HCT116 (cell line): ENCODE measurements at regions not wholly inside any gene's neighbourhood (a gene's known extent, or its start where the extent isn't known, plus 50 kb on each side); places are given as distances from the start of the nearest gene placed in this dataset.
"Not testable (repeated sequence)": the region's sequence is repeated elsewhere in the genome, so short reads cannot be mapped to it uniquely, and the experiment has no call there.

ENCODE experiments used
- ATAC-seq: fragments of 200-7000 bp; cut with Tn5 transposase; 2 replicates; pipeline ENCODE4 v1.9.1; 2020; ENCODE audit warnings: mild to moderate bottlenecking, moderate library complexity
- BruUV-seq: library from RNA; stranded (reverse); fragments of 400-500 nt; replicated peaks from 2 replicates; lab custom pipeline; 2021; lab: Mats Ljungman, UMichigan
- CTCF ChIA-PET: fragments of 300-600 bp; sonication (Branson Sonifier 250); formaldehyde crosslinking; loops from one replicate; lab custom pipeline; 2021; ENCODE audit warnings: antibody characterized with exemption; lab: Charles Lee
- POLR2A ChIA-PET: fragments of 300-600, 350-600 bp; sonication (Branson Sonifier 250); formaldehyde crosslinking; loops from one replicate; lab custom pipeline; 2021; ENCODE audit warnings: antibody characterized with exemption; lab: Charles Lee
- RAD21 ChIA-PET, 2 experiments: fragments of 300-600 bp; sonication (Branson Sonifier 250); formaldehyde crosslinking; loops; one replicate each; lab custom pipeline; 2023; ENCODE audit warnings: low total read pairs in 2 of 2; ENCODE audit not compliant: uncharacterized antibody in 2 of 2, unreplicated experiment in 2 of 2, low non-redundant PET in 1 of 2; lab: Charles Lee
- DNase-seq: peaks from one replicate; pipeline ENCODE4 v3.0.0-alpha.2; 2010; ENCODE audit warnings: low read depth, low spot score
- H2AFZ ChIP-seq: fragments of 200-600 bp; shearing (Covaris generic), sonication (generic); 2 replicates; pipeline ENCODE4 v1.6.1; 2017; ENCODE audit warnings: low read depth, mixed run types, mixed read lengths, antibody characterized with exemption, low read length; ENCODE audit not compliant: poor library complexity, severe bottlenecking
- H3K27ac ChIP-seq: 2 replicates; pipeline ENCODE4 v1.5.1; 2012; ENCODE audit warnings: low read depth, low read length
- H3K27me3 ChIP-seq: fragments of 200-600 bp; sonication (generic); 2 replicates; pipeline ENCODE4 v1.6.1; 2016; ENCODE audit warnings: mixed run types, low read length, mixed read lengths; ENCODE audit not compliant: insufficient read depth
- H3K36me3 ChIP-seq, 2 experiments: fragments of 200-500 bp in 1 of 2; fragments of 200-600 bp in 1 of 2; sonication (Bioruptor generic) in 1 of 2; sonication (generic) in 1 of 2; 2 replicates each; pipeline versions ENCODE4 v1.5.1 to v1.6.1; 2014 to 2016; ENCODE audit warnings: low read length in 2 of 2, inconsistent platforms in 1 of 2, mixed read lengths in 1 of 2, mixed run types in 1 of 2; ENCODE audit not compliant: insufficient read depth in 2 of 2, control insufficient read depth in 1 of 2
- H3K4me1 ChIP-seq, 2 experiments: fragments of 200-600 bp in 1 of 2; sonication (generic) in 1 of 2; 2 replicates each; pipeline versions ENCODE4 v1.5.1 to v1.6.1; 2012 to 2017; ENCODE audit warnings: low read length in 2 of 2, inconsistent platforms in 1 of 2, mild to moderate bottlenecking in 1 of 2, mixed read lengths in 1 of 2, mixed run types in 1 of 2, moderate library complexity in 1 of 2; ENCODE audit not compliant: insufficient read depth in 2 of 2, control insufficient read depth in 1 of 2
- H3K4me2 ChIP-seq: fragments of 200-600 bp; sonication (generic); 2 replicates; pipeline ENCODE4 v1.6.1; 2017; ENCODE audit warnings: mixed run types, low read length, mixed read lengths
- H3K4me3 ChIP-seq, 2 experiments: fragments of 200-600 bp in 1 of 2; sonication (generic) in 1 of 2; replicated peaks in 1 of 2; 2 replicates each; pipeline ENCODE4 v1.5.1; 2011 to 2016; ENCODE audit warnings: low read length in 2 of 2, control low read depth in 1 of 2, low read depth in 1 of 2, mild to moderate bottlenecking in 1 of 2, mixed read lengths in 1 of 2, mixed run types in 1 of 2
- H3K79me2 ChIP-seq: fragments of 200-600 bp; sonication (generic); 2 replicates; pipeline ENCODE4 v1.6.1; 2017; ENCODE audit warnings: mild to moderate bottlenecking, mixed run types, low read length, moderate library complexity, mixed read lengths; ENCODE audit not compliant: insufficient read depth
- H3K9ac ChIP-seq: fragments of 200-600 bp; sonication (generic); 2 replicates; pipeline ENCODE4 v1.6.1; 2016; ENCODE audit warnings: low read length, mixed read lengths
- H3K9me2 ChIP-seq: fragments of 200-600 bp; sonication (generic), shearing (Covaris generic); 2 replicates; pipeline ENCODE4 v1.6.1; 2017; ENCODE audit warnings: mixed run types, mild to moderate bottlenecking, moderate library complexity; ENCODE audit not compliant: insufficient read depth
- H3K9me3 ChIP-seq, 2 experiments: fragments of 200-500 bp in 1 of 2; fragments of 200-600 bp in 1 of 2; sonication (Bioruptor generic) in 1 of 2; sonication (generic) in 1 of 2; 2 replicates each; pipeline ENCODE4 v1.6.1; 2014 to 2017; ENCODE audit warnings: low read length in 2 of 2, mixed read lengths in 2 of 2, inconsistent platforms in 1 of 2, low read depth in 1 of 2, mild to moderate bottlenecking in 1 of 2, mixed run types in 1 of 2, moderate library complexity in 1 of 2; ENCODE audit not compliant: control insufficient read depth in 1 of 2, insufficient read depth in 1 of 2
- H4K20me1 ChIP-seq: fragments of 200-600 bp; sonication (generic), shearing (Covaris generic); 2 replicates; pipeline ENCODE4 v1.6.1; 2017; ENCODE audit warnings: mixed run types, mild to moderate bottlenecking, moderate library complexity; ENCODE audit not compliant: insufficient read depth
- intact Hi-C: fragments of 100-400 bp; cut with micrococcal nuclease; formaldehyde crosslinking; loops from 2 replicates; pipeline ENCODE4 v1.10.0; 2022

- DNase-seq, H3K9ac ChIP-seq, POLR2A ChIA-PET, ATAC-seq, intact Hi-C loops, H3K79me2 ChIP-seq, H3K27me3 ChIP-seq, H3K9me3 ChIP-seq, H3K36me3 ChIP-seq, H2AFZ ChIP-seq, H3K4me2 ChIP-seq, H3K9me2 ChIP-seq, BruUV-seq, CTCF ChIA-PET, H3K4me1 ChIP-seq, H3K27ac ChIP-seq, RAD21 ChIA-PET, H4K20me1 ChIP-seq, H3K4me3 ChIP-seq: not testable (repeated sequence)
Measured at GRCh38 chr16:18213810-18214209, 122.7 kb downstream of the NPIPA8 start.

GRCh38 chr16:18211505-18211904 is 125.0 kb downstream of the NPIPA8 start:
- H3K9me2 ChIP-seq, H3K27me3 ChIP-seq, CTCF ChIA-PET, H3K4me2 ChIP-seq, H3K27ac ChIP-seq, H3K4me3 ChIP-seq, H3K9me3 ChIP-seq, intact Hi-C loops, H3K36me3 ChIP-seq, DNase-seq, H3K79me2 ChIP-seq, H4K20me1 ChIP-seq, BruUV-seq, RAD21 ChIA-PET, ATAC-seq, H2AFZ ChIP-seq, H3K4me1 ChIP-seq, POLR2A ChIA-PET, H3K9ac ChIP-seq: not testable (repeated sequence)

GRCh38 chr16:18204786-18205185 is 131.8 kb downstream of the NPIPA8 start:
- ATAC-seq, H3K9ac ChIP-seq, H3K4me3 ChIP-seq, H3K4me1 ChIP-seq, CTCF ChIA-PET, intact Hi-C loops, H3K4me2 ChIP-seq, H3K36me3 ChIP-seq, BruUV-seq, H3K9me2 ChIP-seq, H3K27ac ChIP-seq, H3K79me2 ChIP-seq, POLR2A ChIA-PET, DNase-seq, H4K20me1 ChIP-seq, RAD21 ChIA-PET, H3K27me3 ChIP-seq, H2AFZ ChIP-seq, H3K9me3 ChIP-seq: not testable (repeated sequence)

- CTCF ChIA-PET, H3K9me2 ChIP-seq, H3K9ac ChIP-seq, DNase-seq, H2AFZ ChIP-seq, H3K4me3 ChIP-seq, H3K27me3 ChIP-seq, H3K27ac ChIP-seq, H3K9me3 ChIP-seq, ATAC-seq, H3K36me3 ChIP-seq, H4K20me1 ChIP-seq, POLR2A ChIA-PET, H3K4me1 ChIP-seq, RAD21 ChIA-PET, BruUV-seq, H3K4me2 ChIP-seq, intact Hi-C loops, H3K79me2 ChIP-seq: not testable (repeated sequence)
Measured at GRCh38 chr16:18204309-18204708, 132.2 kb downstream of the NPIPA8 start.

- H3K36me3 ChIP-seq, H4K20me1 ChIP-seq, H3K4me1 ChIP-seq, POLR2A ChIA-PET, H3K9ac ChIP-seq, intact Hi-C loops, ATAC-seq, H3K9me3 ChIP-seq, H3K79me2 ChIP-seq, H3K4me2 ChIP-seq, H2AFZ ChIP-seq, H3K9me2 ChIP-seq, BruUV-seq, H3K27ac ChIP-seq, DNase-seq, RAD21 ChIA-PET, H3K4me3 ChIP-seq, H3K27me3 ChIP-seq, CTCF ChIA-PET: not testable (repeated sequence)
Measured at GRCh38 chr16:18201511-18201910, 135.0 kb downstream of the NPIPA8 start.
